ENCODE measurements at regions not wholly inside any gene's neighbourhood (a gene's known extent, or its start where the extent isn't known, plus 50 kb on each side); places are given as distances from the start of the nearest gene placed in this dataset.
A peak's percentile ranks its signal among the peaks of the same experiment; 100 is the strongest.

DNA sequence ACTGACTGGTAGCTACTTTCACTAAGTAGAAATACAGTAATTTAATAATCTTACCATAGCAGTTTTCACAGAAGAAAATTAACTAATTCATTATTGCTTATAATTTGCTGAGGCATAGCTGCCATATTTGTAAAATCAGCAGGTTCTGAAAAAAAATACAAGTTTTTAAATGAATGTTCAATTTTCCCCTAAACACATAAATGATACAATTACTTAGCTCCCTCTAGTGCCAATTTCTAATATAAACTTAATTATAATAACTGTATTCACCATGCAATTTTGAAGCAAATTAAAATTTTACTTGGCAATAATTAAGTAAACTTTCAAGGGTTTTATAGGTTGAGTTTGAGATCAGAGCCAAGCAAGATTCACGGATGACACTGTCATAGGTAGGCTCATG, 1321.6 kb upstream of the ACVR2A start:
- TF ChIP-seq, protein P1, sequence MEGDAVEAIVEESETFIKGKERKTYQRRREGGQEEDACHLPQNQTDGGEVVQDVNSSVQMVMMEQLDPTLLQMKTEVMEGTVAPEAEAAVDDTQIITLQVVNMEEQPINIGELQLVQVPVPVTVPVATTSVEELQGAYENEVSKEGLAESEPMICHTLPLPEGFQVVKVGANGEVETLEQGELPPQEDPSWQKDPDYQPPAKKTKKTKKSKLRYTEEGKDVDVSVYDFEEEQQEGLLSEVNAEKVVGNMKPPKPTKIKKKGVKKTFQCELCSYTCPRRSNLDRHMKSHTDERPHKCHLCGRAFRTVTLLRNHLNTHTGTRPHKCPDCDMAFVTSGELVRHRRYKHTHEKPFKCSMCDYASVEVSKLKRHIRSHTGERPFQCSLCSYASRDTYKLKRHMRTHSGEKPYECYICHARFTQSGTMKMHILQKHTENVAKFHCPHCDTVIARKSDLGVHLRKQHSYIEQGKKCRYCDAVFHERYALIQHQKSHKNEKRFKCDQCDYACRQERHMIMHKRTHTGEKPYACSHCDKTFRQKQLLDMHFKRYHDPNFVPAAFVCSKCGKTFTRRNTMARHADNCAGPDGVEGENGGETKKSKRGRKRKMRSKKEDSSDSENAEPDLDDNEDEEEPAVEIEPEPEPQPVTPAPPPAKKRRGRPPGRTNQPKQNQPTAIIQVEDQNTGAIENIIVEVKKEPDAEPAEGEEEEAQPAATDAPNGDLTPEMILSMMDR (IDR thresholded peaks at IDR 0.05), result peak in 1 of 6 experiments; percentile 14
- no peak for TF ChIP-seq POLR2A (IDR thresholded peaks at IDR 0.05)
